GM23338 (cell line): ENCODE measurements at regions not wholly inside any gene's neighbourhood (a gene's known extent, or its start where the extent isn't known, plus 50 kb on each side); places are given as distances from the start of the nearest gene placed in this dataset.

ENCODE experiments used
- ATAC-seq: fragments of 200-7000 bp; cut with Tn5 transposase; 3 replicates; pipeline ENCODE4 v1.9.1; 2020
- DNase-seq: peaks from one replicate; pipeline ENCODE4 v3.0.0-alpha.2; 2015; ENCODE audit warnings: low spot score
- H2AFZ ChIP-seq: fragments of 200-600 bp; sonication (generic); 2 replicates; pipeline ENCODE4 v1.8.0; 2016; ENCODE audit warnings: antibody characterized with exemption, mild to moderate bottlenecking, moderate library complexity
- H3F3A ChIP-seq: fragments of 200-600 bp; sonication (generic); replicated peaks from 2 replicates; pipeline ENCODE4 v1.8.0; 2017; ENCODE audit warnings: antibody characterized with exemption, mixed run types, low read depth
- H3K27ac ChIP-seq: fragments of 200-600 bp; sonication (generic); 2 replicates; pipeline ENCODE4 v1.6.1; 2016; ENCODE audit warnings: low read depth
- H3K27me3 ChIP-seq: fragments of 200-600 bp; sonication (generic); 2 replicates; pipeline ENCODE4 v1.8.0; 2016; ENCODE audit warnings: mild to moderate bottlenecking, mixed run types, moderate library complexity; ENCODE audit not compliant: insufficient read depth
- H3K36me3 ChIP-seq: fragments of 200-600 bp; sonication (generic); 2 replicates; pipeline ENCODE4 v1.8.0; 2016; ENCODE audit warnings: mild to moderate bottlenecking; ENCODE audit not compliant: insufficient read depth
- H3K4me1 ChIP-seq: fragments of 200-600 bp; sonication (generic); 2 replicates; pipeline ENCODE4 v1.8.0; 2016; ENCODE audit warnings: mild to moderate bottlenecking, moderate library complexity; ENCODE audit not compliant: insufficient read depth
- H3K4me2 ChIP-seq: fragments of 200-600 bp; sonication (generic); 2 replicates; pipeline ENCODE4 v1.7.1; 2017; ENCODE audit warnings: mixed run types
- H3K4me3 ChIP-seq: fragments of 200-600 bp; sonication (generic); 2 replicates; pipeline ENCODE4 v1.6.1; 2016; ENCODE audit warnings: mixed run types
- H3K79me2 ChIP-seq: fragments of 200-600 bp; sonication (generic); replicated peaks from 2 replicates; pipeline ENCODE4 v1.8.0; 2017; ENCODE audit warnings: mild to moderate bottlenecking; ENCODE audit not compliant: insufficient read depth
- H3K9me2 ChIP-seq: fragments of 200-600 bp; sonication (generic); 2 replicates; pipeline ENCODE4 v1.8.0; 2017; ENCODE audit not compliant: insufficient read depth
- H4K20me1 ChIP-seq: fragments of 200-600 bp; sonication (generic); replicated peaks from 2 replicates; pipeline ENCODE4 v1.8.0; 2017; ENCODE audit warnings: mild to moderate bottlenecking; ENCODE audit not compliant: insufficient read depth
- H3K27ac Mint-ChIP-seq: 2 replicates; pipeline ENCODE4 v1.8.0; 2020; ENCODE audit warnings: inconsistent platforms, mild to moderate bottlenecking, moderate library complexity, mixed read lengths
- H3K27me3 Mint-ChIP-seq: 3 replicates; pipeline ENCODE4 v1.8.0; 2022; ENCODE audit warnings: low read depth, mild to moderate bottlenecking, moderate library complexity, mixed read lengths, inconsistent platforms; ENCODE audit not compliant: insufficient read depth, poor library complexity
- H3K36me3 Mint-ChIP-seq: 3 replicates; pipeline ENCODE4 v1.8.0; 2021; ENCODE audit warnings: low read depth, mild to moderate bottlenecking, inconsistent platforms, moderate library complexity, mixed read lengths
- H3K4me1 Mint-ChIP-seq: 3 replicates; pipeline ENCODE4 v1.8.0; 2020; ENCODE audit warnings: mild to moderate bottlenecking, inconsistent platforms, mixed read lengths
- H3K4me3 Mint-ChIP-seq: 3 replicates; pipeline ENCODE4 v1.8.0; 2021; ENCODE audit warnings: moderate library complexity, mild to moderate bottlenecking, inconsistent platforms, mixed read lengths
- H3K9me3 Mint-ChIP-seq: 3 replicates; pipeline ENCODE4 v1.8.0; 2020; ENCODE audit warnings: moderate library complexity, mild to moderate bottlenecking, inconsistent platforms, mixed read lengths
- CREB1 ChIP-seq: fragments of 250-450 bp; sonication (Bioruptor Pico); IDR thresholded peaks from 2 replicates; pipeline ENCODE4 v1.5.0; 2020; ENCODE audit warnings: low read depth, mild to moderate bottlenecking, moderate library complexity
- EZH2 ChIP-seq: fragments of 200-600 bp; sonication (generic); IDR thresholded peaks from one replicate; pipeline ENCODE4 v1.8.0; 2017; ENCODE audit warnings: antibody characterized with exemption, mild to moderate bottlenecking, low read depth; ENCODE audit not compliant: unreplicated experiment
- EZH2phosphoT487 ChIP-seq: fragments of 200-600 bp; sonication (generic); IDR thresholded peaks from one replicate; pipeline ENCODE4 v1.8.1; 2018; ENCODE audit warnings: antibody characterized with exemption; ENCODE audit not compliant: unreplicated experiment
- NANOG ChIP-seq: IDR thresholded peaks from 2 replicates; pipeline ENCODE4 v1.6.1; 2016; ENCODE audit warnings: antibody characterized with exemption, borderline replicate concordance
- STAT1 ChIP-seq: IDR thresholded peaks from one replicate; pipeline ENCODE4 v1.6.1; 2016; ENCODE audit warnings: antibody characterized with exemption; ENCODE audit not compliant: unreplicated experiment
- TF ChIP-seq, protein P1 (sequence below): fragments of 250-450 bp; sonication (Bioruptor Pico); IDR thresholded peaks from 2 replicates; pipeline ENCODE4 v1.5.0; 2020; ENCODE audit warnings: mild to moderate bottlenecking, moderate library complexity
- TF ChIP-seq, protein P2 (sequence below), 2 experiments: fragments of 200-600 bp in 1 of 2; sonication (generic) in 1 of 2; conservative IDR thresholded peaks; 2 replicates each; pipeline versions ENCODE4 v1.5.1 to v1.6.1; 2016 to 2017; ENCODE audit warnings: antibody characterized with exemption in 2 of 2, low read depth in 2 of 2, mild to moderate bottlenecking in 2 of 2, moderate library complexity in 1 of 2
- TF ChIP-seq, protein P3 (sequence below): IDR thresholded peaks from one replicate; pipeline ENCODE4 v1.6.1; 2018; ENCODE audit warnings: antibody characterized with exemption; ENCODE audit not compliant: unreplicated experiment
- TF ChIP-seq, protein P4 (sequence below): IDR thresholded peaks from 2 replicates; pipeline ENCODE4 v1.6.1; 2016; ENCODE audit warnings: antibody characterized with exemption

DNA sequence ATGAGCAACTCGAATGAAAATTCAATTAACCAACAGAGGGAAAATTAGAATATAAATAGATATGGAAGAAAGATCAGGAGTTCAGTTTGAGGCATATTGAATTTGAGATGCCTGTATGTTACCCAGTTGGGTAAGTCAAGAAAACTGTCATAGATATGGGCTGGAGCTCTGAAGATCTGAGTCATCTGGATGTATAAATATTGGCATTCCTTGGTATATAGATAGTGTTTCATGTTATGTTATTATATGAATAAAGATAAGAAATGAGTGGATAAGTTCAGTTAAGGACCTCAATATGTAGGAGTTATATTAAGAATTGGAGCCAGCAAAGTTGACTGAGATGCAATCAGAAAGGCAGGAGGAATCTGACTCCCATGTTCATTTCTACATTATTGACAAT is 543.6 kb upstream of the SMIM31 start:
- Histone ChIP-seq H3K4me2 (no peak overlapping the region), H2AFZ (no peak overlapping the region), H4K20me1 (no peaks in the 10 kb centered on the region), H3K9me2 (no peaks in the 10 kb centered on the region), H3K4me1 (peaks cover 2% of the 10 kb centered on the region), H3F3A (no peaks in the 10 kb centered on the region), H3K27ac (no peak overlapping the region), H3K36me3 (no peaks in the 10 kb centered on the region), H3K27me3 (no peaks in the 10 kb centered on the region), H3K4me3 (no peak overlapping the region), H3K79me2 (no peaks in the 10 kb centered on the region)
- Mint-ChIP-seq H3K9me3 (no peaks in the 10 kb centered on the region), H3K27me3 (no peaks in the 10 kb centered on the region), H3K4me1 (peaks cover 14% of the 10 kb centered on the region), H3K36me3 (no peaks in the 10 kb centered on the region), H3K27ac (no peak overlapping the region), H3K4me3 (no peak overlapping the region)
- no peak for ATAC-seq
- no peak for DNase-seq
- TF ChIP-seq, protein P1, sequence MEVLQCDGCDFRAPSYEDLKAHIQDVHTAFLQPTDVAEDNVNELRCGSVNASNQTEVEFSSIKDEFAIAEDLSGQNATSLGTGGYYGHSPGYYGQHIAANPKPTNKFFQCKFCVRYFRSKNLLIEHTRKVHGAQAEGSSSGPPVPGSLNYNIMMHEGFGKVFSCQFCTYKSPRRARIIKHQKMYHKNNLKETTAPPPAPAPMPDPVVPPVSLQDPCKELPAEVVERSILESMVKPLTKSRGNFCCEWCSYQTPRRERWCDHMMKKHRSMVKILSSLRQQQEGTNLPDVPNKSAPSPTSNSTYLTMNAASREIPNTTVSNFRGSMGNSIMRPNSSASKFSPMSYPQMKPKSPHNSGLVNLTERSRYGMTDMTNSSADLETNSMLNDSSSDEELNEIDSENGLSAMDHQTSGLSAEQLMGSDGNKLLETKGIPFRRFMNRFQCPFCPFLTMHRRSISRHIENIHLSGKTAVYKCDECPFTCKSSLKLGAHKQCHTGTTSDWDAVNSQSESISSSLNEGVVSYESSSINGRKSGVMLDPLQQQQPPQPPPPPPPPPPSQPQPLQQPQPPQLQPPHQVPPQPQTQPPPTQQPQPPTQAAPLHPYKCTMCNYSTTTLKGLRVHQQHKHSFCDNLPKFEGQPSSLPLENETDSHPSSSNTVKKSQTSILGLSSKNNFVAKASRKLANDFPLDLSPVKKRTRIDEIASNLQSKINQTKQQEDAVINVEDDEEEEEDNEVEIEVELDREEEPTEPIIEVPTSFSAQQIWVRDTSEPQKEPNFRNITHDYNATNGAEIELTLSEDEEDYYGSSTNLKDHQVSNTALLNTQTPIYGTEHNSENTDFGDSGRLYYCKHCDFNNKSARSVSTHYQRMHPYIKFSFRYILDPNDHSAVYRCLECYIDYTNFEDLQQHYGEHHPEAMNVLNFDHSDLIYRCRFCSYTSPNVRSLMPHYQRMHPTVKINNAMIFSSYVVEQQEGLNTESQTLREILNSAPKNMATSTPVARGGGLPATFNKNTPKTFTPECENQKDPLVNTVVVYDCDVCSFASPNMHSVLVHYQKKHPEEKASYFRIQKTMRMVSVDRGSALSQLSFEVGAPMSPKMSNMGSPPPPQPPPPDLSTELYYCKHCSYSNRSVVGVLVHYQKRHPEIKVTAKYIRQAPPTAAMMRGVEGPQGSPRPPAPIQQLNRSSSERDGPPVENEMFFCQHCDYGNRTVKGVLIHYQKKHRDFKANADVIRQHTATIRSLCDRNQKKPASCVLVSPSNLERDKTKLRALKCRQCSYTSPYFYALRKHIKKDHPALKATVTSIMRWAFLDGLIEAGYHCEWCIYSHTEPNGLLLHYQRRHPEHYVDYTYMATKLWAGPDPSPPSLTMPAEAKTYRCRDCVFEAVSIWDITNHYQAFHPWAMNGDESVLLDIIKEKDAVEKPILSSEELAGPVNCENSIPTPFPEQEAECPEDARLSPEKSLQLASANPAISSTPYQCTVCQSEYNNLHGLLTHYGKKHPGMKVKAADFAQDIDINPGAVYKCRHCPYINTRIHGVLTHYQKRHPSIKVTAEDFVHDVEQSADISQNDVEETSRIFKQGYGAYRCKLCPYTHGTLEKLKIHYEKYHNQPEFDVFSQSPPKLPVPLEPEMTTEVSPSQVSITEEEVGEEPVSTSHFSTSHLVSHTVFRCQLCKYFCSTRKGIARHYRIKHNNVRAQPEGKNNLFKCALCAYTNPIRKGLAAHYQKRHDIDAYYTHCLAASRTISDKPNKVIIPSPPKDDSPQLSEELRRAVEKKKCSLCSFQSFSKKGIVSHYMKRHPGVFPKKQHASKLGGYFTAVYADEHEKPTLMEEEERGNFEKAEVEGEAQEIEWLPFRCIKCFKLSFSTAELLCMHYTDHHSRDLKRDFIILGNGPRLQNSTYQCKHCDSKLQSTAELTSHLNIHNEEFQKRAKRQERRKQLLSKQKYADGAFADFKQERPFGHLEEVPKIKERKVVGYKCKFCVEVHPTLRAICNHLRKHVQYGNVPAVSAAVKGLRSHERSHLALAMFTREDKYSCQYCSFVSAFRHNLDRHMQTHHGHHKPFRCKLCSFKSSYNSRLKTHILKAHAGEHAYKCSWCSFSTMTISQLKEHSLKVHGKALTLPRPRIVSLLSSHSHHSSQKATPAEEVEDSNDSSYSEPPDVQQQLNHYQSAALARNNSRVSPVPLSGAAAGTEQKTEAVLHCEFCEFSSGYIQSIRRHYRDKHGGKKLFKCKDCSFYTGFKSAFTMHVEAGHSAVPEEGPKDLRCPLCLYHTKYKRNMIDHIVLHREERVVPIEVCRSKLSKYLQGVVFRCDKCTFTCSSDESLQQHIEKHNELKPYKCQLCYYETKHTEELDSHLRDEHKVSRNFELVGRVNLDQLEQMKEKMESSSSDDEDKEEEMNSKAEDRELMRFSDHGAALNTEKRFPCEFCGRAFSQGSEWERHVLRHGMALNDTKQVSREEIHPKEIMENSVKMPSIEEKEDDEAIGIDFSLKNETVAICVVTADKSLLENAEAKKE (CRISPR knock-in tag) = no peak

DNA sequence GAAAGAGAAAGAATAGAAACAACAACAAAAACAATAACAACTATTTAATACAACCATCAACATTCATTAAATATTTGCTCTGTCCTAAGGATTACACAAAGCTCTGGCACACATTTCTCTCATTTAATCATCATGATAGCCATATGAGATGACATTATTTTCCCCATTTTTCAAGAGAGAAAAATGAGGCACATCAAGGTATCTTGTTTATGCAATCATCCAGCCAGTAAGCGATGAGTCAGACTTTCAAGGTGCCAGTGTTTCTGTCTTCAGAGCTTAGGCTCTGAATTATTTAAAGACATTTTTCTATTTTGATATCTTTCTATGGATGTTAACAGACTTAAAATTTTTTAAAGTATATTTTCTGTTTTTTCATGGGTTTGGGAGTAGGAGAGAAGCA is 541.8 kb upstream of the SMIM31 start:
- no peaks in the 10 kb centered on the region for H3K9me3 Mint-ChIP-seq
- H3K4me3 Mint-ChIP-seq = no peak overlapping the region
- H3K27me3 Mint-ChIP-seq = no peaks in the 10 kb centered on the region
- peaks cover 15% of the 10 kb centered on the region for H3K4me1 Mint-ChIP-seq
- DNase-seq = no peak
- Histone ChIP-seq H3K27me3 (no peaks in the 10 kb centered on the region), H2AFZ (no peak overlapping the region), H3K27ac (no peak overlapping the region), H4K20me1 (no peaks in the 10 kb centered on the region), H3F3A (no peaks in the 10 kb centered on the region), H3K9me2 (no peaks in the 10 kb centered on the region), H3K4me2 (no peak overlapping the region), H3K4me3 (no peak overlapping the region), H3K4me1 (no peaks in the 10 kb centered on the region), H3K79me2 (no peaks in the 10 kb centered on the region), H3K36me3 (no peaks in the 10 kb centered on the region)
- no peak overlapping the region for H3K27ac Mint-ChIP-seq
- H3K36me3 Mint-ChIP-seq = no peaks in the 10 kb centered on the region; the same call in 2 of the 3 replicates
- no peak for ATAC-seq
- TF ChIP-seq, protein P2, sequence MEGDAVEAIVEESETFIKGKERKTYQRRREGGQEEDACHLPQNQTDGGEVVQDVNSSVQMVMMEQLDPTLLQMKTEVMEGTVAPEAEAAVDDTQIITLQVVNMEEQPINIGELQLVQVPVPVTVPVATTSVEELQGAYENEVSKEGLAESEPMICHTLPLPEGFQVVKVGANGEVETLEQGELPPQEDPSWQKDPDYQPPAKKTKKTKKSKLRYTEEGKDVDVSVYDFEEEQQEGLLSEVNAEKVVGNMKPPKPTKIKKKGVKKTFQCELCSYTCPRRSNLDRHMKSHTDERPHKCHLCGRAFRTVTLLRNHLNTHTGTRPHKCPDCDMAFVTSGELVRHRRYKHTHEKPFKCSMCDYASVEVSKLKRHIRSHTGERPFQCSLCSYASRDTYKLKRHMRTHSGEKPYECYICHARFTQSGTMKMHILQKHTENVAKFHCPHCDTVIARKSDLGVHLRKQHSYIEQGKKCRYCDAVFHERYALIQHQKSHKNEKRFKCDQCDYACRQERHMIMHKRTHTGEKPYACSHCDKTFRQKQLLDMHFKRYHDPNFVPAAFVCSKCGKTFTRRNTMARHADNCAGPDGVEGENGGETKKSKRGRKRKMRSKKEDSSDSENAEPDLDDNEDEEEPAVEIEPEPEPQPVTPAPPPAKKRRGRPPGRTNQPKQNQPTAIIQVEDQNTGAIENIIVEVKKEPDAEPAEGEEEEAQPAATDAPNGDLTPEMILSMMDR (conservative IDR thresholded peaks at IDR 0.05; ENCODE audit: low read depth in 2 of 2) = no peak
- TF ChIP-seq EZH2 (no peak), NANOG (no peak), STAT1 (no peak), EZH2phosphoT487 (no peak), CREB1 (no peak)
- TF ChIP-seq, protein P3, sequence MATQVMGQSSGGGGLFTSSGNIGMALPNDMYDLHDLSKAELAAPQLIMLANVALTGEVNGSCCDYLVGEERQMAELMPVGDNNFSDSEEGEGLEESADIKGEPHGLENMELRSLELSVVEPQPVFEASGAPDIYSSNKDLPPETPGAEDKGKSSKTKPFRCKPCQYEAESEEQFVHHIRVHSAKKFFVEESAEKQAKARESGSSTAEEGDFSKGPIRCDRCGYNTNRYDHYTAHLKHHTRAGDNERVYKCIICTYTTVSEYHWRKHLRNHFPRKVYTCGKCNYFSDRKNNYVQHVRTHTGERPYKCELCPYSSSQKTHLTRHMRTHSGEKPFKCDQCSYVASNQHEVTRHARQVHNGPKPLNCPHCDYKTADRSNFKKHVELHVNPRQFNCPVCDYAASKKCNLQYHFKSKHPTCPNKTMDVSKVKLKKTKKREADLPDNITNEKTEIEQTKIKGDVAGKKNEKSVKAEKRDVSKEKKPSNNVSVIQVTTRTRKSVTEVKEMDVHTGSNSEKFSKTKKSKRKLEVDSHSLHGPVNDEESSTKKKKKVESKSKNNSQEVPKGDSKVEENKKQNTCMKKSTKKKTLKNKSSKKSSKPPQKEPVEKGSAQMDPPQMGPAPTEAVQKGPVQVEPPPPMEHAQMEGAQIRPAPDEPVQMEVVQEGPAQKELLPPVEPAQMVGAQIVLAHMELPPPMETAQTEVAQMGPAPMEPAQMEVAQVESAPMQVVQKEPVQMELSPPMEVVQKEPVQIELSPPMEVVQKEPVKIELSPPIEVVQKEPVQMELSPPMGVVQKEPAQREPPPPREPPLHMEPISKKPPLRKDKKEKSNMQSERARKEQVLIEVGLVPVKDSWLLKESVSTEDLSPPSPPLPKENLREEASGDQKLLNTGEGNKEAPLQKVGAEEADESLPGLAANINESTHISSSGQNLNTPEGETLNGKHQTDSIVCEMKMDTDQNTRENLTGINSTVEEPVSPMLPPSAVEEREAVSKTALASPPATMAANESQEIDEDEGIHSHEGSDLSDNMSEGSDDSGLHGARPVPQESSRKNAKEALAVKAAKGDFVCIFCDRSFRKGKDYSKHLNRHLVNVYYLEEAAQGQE = no peak
- TF ChIP-seq, protein P4, sequence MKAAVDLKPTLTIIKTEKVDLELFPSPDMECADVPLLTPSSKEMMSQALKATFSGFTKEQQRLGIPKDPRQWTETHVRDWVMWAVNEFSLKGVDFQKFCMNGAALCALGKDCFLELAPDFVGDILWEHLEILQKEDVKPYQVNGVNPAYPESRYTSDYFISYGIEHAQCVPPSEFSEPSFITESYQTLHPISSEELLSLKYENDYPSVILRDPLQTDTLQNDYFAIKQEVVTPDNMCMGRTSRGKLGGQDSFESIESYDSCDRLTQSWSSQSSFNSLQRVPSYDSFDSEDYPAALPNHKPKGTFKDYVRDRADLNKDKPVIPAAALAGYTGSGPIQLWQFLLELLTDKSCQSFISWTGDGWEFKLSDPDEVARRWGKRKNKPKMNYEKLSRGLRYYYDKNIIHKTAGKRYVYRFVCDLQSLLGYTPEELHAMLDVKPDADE = no peak
